Osteocyte (in vitro differentiated cells): ENCODE measurements at regions not wholly inside any gene's neighbourhood (a gene's known extent, or its start where the extent isn't known, plus 50 kb on each side); places are given as distances from the start of the nearest gene placed in this dataset.
"Not testable (repeated sequence)": the region's sequence is repeated elsewhere in the genome, so short reads cannot be mapped to it uniquely, and the experiment has no call there.

Experiments
- DNase-seq: peaks from one replicate; pipeline ENCODE4 v3.0.0; 2021; ENCODE audit warnings: mixed read lengths; ENCODE audit not compliant: unreplicated experiment; ENCODE audit errors: extremely low spot score
- H3K27ac Mint-ChIP-seq: one replicate; pipeline ENCODE4 v1.8.0; 2021; ENCODE audit warnings: mild to moderate bottlenecking, mixed read lengths; ENCODE audit not compliant: unreplicated experiment
- H3K27me3 Mint-ChIP-seq: one replicate; pipeline ENCODE4 v1.8.0; 2021; ENCODE audit warnings: mixed read lengths; ENCODE audit not compliant: unreplicated experiment
- H3K36me3 Mint-ChIP-seq: one replicate; pipeline ENCODE4 v1.8.0; 2021; ENCODE audit warnings: mixed read lengths; ENCODE audit not compliant: unreplicated experiment
- H3K4me1 Mint-ChIP-seq: one replicate; pipeline ENCODE4 v1.8.0; 2021; ENCODE audit warnings: mixed read lengths; ENCODE audit not compliant: unreplicated experiment
- H3K4me3 Mint-ChIP-seq: one replicate; pipeline ENCODE4 v1.8.0; 2021; ENCODE audit warnings: mild to moderate bottlenecking, moderate library complexity, mixed read lengths; ENCODE audit not compliant: unreplicated experiment
- H3K9me3 Mint-ChIP-seq: one replicate; pipeline ENCODE4 v1.8.0; 2021; ENCODE audit warnings: mixed read lengths; ENCODE audit not compliant: unreplicated experiment
- TF ChIP-seq, protein P1 (sequence below): fragments of 200-600 bp; sonication (generic); IDR thresholded peaks from 2 replicates; pipeline ENCODE4 v1.5.0; 2021; ENCODE audit warnings: antibody characterized with exemption, mild to moderate bottlenecking, moderate library complexity

DNA sequence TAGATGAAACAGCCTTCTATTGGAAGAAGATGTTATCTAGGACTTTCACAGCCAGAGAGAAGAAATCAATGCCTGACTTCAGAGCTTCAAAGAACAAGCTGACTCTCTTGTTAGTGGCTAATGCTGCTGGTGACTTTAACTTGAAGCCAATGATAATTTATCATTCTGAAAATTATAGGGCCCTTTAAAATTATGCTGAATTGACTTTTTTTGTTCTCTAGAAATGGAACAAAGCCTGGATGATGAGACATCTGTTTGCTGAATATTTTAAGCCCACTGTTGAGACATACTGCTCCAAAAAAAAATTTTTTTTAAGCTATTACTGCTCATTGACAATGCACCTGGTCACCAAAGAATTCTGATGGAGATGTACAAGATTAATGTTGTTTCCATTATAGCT lies 189.2 kb downstream of the MBL2 start:
- Mint-ChIP-seq H3K4me1 (peaks cover 14% of the 10 kb centered on the region), H3K27me3 (no peaks in the 10 kb centered on the region), H3K27ac (no peak overlapping the region), H3K9me3 (peaks cover 38% of the 10 kb centered on the region), H3K36me3 (peaks cover 6% of the 10 kb centered on the region), H3K4me3 (no peak overlapping the region)
- DNase-seq = no peak
- TF ChIP-seq, protein P1, sequence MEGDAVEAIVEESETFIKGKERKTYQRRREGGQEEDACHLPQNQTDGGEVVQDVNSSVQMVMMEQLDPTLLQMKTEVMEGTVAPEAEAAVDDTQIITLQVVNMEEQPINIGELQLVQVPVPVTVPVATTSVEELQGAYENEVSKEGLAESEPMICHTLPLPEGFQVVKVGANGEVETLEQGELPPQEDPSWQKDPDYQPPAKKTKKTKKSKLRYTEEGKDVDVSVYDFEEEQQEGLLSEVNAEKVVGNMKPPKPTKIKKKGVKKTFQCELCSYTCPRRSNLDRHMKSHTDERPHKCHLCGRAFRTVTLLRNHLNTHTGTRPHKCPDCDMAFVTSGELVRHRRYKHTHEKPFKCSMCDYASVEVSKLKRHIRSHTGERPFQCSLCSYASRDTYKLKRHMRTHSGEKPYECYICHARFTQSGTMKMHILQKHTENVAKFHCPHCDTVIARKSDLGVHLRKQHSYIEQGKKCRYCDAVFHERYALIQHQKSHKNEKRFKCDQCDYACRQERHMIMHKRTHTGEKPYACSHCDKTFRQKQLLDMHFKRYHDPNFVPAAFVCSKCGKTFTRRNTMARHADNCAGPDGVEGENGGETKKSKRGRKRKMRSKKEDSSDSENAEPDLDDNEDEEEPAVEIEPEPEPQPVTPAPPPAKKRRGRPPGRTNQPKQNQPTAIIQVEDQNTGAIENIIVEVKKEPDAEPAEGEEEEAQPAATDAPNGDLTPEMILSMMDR = no peak

DNA sequence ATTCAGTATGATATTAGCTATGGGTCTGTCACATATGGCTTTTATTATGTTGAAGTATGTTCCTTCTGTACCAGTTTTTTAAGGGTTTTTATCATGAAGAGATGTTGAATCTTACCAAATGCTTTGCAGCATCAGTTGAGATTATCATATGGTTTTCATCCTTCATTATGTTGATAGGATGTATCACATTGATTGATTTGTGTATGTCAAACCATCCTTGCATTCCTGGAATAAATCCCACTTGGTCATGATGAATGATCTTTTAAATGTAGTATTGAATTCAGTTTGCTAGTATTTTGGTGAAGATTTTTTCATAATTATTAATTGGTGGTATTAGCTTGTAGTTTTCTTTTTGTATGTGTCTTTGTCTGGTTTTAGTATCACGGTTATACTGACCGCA lies 185.9 kb downstream of the MBL2 start:
- H3K36me3 Mint-ChIP-seq = peaks cover 6% of the 10 kb centered on the region
- no peak overlapping the region for H3K27ac Mint-ChIP-seq
- peaks cover 38% of the 10 kb centered on the region for H3K9me3 Mint-ChIP-seq
- no peak for DNase-seq
- no peak overlapping the region for H3K4me3 Mint-ChIP-seq
- TF ChIP-seq, protein P1 = no peak
- no peaks in the 10 kb centered on the region for H3K27me3 Mint-ChIP-seq
- no peaks in the 10 kb centered on the region for H3K4me1 Mint-ChIP-seq

DNA sequence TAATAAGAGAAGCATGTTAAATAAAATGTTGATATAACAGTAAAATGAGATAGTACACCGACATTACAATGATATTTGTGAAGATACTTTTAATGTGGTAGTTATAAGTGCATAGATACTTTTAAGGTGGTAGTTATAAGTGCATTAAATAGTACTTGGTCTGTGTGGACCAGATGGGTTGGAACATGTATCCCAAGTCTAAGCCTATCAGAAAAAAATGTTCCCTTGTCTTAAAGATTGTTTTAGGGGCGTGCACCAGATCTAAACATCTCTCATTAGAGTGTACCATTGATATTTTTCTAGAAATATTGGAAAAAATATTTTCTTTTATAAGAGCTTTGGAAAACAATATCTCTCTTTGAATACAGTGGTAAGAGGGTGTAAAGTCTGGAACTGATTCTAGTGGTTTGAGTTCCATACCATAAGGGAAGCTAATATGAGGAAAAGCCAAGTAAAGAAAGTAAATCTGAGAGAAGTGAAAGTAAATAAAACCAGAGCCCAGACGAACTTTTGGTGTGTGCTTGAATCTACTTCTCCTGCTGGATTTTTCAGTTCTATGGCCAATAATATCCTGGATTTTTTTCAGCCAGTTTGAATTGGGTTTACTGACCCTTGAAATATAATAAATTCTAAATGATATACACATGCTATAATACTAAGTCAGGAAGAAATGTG lies 175.3 kb downstream of the MBL2 start:
- no peak for DNase-seq
- Mint-ChIP-seq H3K4me1 (peaks cover 2% of the 10 kb centered on the region), H3K9me3 (no peaks in the 10 kb centered on the region), H3K27ac (no peak overlapping the region), H3K27me3 (no peaks in the 10 kb centered on the region), H3K4me3 (no peak overlapping the region), H3K36me3 (no peaks in the 10 kb centered on the region)
- TF ChIP-seq, protein P1 = no peak

DNA sequence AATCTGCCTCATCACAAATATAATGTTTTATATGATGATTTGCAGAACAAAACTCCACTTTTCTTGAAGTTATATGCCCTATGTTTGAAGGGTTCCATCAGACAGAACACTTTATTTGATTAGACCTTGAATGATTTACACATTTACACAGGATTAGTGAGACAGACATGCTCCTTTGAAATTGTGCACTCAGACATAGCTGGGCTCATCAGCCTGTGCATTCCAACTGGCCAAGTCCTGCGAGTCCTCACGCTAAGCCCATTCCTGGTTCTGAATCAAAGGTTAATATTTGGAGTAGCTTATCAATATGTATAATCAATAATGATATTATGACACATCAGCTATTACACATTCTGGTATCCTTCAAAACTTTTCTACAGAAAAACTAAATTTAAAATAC lies 173.6 kb downstream of the MBL2 start:
- TF ChIP-seq, protein P1 = no peak

DNA sequence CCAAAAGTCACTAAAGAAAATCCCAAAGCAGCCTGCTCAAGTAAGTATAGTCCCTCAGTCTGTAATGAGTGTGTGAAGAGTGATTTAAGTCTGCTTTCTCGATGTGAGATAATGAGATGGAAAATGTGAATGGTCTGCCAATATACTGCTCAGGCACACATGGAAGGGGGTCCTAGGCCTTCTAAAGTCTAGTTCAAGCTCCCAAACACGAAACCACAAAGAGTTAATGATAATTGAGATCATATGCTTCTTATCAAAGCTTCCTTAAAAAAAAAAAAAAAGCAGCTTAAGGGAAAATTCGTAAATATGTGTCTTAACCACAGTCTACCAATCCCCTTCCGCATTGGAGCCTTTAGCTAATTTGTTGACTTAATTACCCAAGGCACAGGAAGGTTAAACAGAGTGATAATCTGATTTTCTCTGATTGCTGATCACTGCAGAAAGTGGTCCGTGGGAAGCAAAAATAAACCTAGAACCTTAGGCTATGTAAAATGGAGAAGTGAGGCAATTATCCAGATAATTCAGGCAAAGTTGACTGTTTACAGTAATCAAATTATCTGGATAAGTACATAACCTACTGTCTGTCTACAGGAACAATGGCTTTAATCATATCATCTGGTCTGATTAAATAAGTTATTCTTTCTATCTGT lies 172.9 kb downstream of the MBL2 start:
- H3K36me3 Mint-ChIP-seq = no peaks in the 10 kb centered on the region
- TF ChIP-seq, protein P1 = no peak

More for the DNA sequence above, 173.6 kb downstream of the MBL2 start:
- no peaks in the 10 kb centered on the region for H3K9me3 Mint-ChIP-seq
- no peaks in the 10 kb centered on the region for H3K36me3 Mint-ChIP-seq
- peaks cover 2% of the 10 kb centered on the region for H3K4me1 Mint-ChIP-seq
- DNase-seq = no peak
- no peaks in the 10 kb centered on the region for H3K27me3 Mint-ChIP-seq
- H3K27ac Mint-ChIP-seq = no peak overlapping the region
- H3K4me3 Mint-ChIP-seq = no peak overlapping the region

DNA sequence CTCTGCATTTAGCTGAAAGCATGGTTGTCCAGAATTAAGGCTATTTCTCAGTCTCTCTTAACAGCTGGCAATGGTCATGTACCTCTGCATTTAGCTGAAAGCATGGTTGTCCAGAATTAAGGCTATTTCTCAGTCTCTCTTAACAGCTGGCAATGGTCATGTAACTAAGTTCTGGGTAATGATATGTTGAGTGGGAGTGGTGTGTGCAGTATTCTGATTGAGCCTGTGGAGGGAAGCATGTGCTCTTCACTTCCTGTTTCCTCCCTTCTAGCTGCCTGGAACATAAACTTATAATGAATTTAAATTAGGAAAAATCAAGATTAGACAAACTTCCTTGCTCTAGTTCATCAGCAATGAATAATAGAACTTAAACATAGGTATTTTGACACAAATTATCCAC lies 168.5 kb downstream of the MBL2 start:
- not testable (repeated sequence) for DNase-seq, H3K4me3 Mint-ChIP-seq

More for the DNA sequence above, 172.9 kb downstream of the MBL2 start:
- Mint-ChIP-seq H3K4me1 (peaks cover 2% of the 10 kb centered on the region), H3K27ac (no peak overlapping the region), H3K27me3 (no peaks in the 10 kb centered on the region), H3K4me3 (no peak overlapping the region), H3K9me3 (no peaks in the 10 kb centered on the region)
- DNase-seq = no peak

More for the DNA sequence above, 168.5 kb downstream of the MBL2 start:
- H3K36me3 Mint-ChIP-seq, H3K4me1 Mint-ChIP-seq, H3K27ac Mint-ChIP-seq, H3K27me3 Mint-ChIP-seq, H3K9me3 Mint-ChIP-seq: not testable (repeated sequence)
